HG03571 (cell line): ENCODE measurements at regions not wholly inside any gene's neighbourhood (a gene's known extent, or its start where the extent isn't known, plus 50 kb on each side); places are given as distances from the start of the nearest gene placed in this dataset.
"Not testable (repeated sequence)": the region's sequence is repeated elsewhere in the genome, so short reads cannot be mapped to it uniquely, and the experiment has no call there.

Experiments
- ATAC-seq: cut with Tn5 transposase; IDR thresholded peaks from one replicate; pipeline ENCODE4 v1.9.1; 2021; ENCODE audit not compliant: unreplicated experiment

DNA sequence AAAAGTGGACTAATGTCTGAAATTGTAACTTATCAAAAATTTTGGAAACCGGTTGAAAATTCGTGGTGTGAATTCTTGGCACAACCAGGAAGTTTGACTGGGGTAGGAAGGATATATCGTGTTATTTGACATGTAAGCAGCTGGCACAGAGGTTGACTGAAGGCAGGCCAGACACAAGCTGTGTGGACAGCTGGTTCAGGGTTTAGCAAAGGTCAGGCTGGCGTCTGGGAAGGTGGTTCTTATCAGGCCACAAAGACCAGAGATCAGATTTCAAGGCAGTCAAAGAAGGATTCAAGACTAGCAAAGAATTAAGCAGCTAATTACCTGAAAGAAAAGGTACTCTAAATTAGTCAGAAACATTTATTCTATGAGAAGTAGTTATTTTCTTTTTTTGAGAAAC, 450.2 kb upstream of the MDGA2 start:
- no peak for ATAC-seq

DNA sequence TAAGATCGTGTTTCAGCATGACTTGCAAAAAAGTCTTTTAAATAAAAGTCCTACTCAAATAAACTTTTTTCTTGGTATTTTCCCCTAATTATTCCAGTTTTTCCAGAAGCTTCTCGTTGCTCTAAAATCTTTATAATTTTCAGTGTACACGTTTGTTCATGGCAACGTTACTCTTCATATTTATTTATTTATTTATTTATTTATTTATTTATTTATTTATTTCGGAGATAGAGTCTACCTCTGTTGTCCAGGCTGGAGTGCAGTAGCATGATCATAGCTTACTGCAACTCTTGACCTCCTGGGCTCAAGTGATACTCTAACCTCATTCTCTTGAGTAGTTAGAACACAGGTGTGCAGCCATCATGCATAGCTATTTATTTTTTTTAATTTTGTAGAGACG, 438.3 kb upstream of the MDGA2 start:
- no peak for ATAC-seq

- ATAC-seq: no peak
Observed at GRCh38 chr14:48111151-48111550, 435.7 kb upstream of the MDGA2 start.

- ATAC-seq: no peak
Observed at GRCh38 chr14:48107646-48108045, 432.2 kb upstream of the MDGA2 start.

- no peak for ATAC-seq
Observed at GRCh38 chr14:48096897-48097296, 421.5 kb upstream of the MDGA2 start.

GRCh38 chr14:48086516-48086915, 411.1 kb upstream of the MDGA2 start:
- ATAC-seq: no peak

GRCh38 chr14:48075487-48075886, 400.1 kb upstream of the MDGA2 start:
- no peak for ATAC-seq

GRCh38 chr14:48052973-48053372, 377.6 kb upstream of the MDGA2 start:
- ATAC-seq: no peak

GRCh38 chr14:48035836-48036235, 360.4 kb upstream of the MDGA2 start:
- no peak for ATAC-seq

GRCh38 chr14:48027115-48027514, 351.7 kb upstream of the MDGA2 start:
- ATAC-seq: no peak

GRCh38 chr14:48023881-48024280, 348.5 kb upstream of the MDGA2 start:
- ATAC-seq: no peak

GRCh38 chr14:48011484-48011883, 336.1 kb upstream of the MDGA2 start:
- ATAC-seq: not testable (repeated sequence)

- no peak for ATAC-seq
Observed at GRCh38 chr14:48008646-48009045, 333.2 kb upstream of the MDGA2 start.

DNA sequence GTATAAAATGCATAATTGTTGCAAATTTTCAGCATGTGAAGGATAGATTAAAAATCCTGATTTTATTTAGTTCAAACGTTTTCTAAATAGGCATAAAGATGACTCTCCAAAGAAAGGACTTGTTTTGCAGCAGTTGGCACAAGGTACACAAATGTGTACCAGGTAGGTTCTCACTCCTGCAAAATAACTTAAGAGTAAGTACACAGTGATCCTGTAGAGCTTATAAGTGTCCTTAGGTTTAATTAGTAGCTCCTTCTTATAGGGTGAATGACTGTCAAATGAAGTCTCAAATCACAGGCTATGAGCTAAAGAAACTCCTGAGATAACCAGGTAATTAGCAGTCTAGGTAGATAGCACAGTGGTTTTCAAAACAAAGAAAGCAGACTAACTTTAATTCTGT, 330.6 kb upstream of the MDGA2 start:
- no peak for ATAC-seq

DNA sequence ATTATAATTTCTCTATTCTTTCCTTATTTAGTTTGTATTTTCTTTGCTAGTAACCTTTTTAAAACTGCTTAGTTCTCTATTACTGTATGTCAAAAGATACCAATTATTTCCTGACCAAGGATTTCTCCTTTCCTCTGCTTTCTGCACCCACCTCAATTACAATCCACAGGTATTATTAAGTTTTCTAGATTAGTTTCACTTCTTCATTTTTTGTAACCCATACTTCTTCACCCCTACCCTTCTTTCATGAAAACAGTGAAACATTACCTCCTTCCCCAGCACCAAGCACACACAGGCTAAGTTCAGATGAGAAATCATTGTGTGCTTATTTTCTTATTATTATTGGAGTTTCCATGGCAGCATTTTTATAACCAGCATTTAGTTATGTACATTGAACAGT, 318.5 kb upstream of the MDGA2 start:
- no peak for ATAC-seq

- no peak for ATAC-seq
Observed at GRCh38 chr14:47988175-47988574, 312.8 kb upstream of the MDGA2 start.

DNA sequence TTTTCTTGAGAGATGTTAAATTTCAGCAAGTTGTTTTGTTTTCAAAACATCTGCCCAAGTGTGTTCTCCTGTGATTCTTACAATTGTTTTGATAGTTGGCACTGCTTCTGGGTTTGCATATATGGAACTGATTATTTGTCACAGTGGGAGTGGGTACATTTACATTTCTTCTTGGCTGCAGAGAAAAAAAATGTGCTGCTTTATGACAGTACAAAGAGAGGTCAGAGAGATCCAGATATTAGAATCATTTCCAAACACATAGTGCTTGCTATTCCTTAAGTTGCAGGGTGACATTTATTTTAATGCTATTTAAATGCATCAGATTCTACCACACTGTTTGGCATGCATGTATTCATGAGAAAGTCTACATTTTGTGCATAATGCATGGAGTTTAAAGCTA, 303.5 kb upstream of the MDGA2 start:
- ATAC-seq: no peak

DNA sequence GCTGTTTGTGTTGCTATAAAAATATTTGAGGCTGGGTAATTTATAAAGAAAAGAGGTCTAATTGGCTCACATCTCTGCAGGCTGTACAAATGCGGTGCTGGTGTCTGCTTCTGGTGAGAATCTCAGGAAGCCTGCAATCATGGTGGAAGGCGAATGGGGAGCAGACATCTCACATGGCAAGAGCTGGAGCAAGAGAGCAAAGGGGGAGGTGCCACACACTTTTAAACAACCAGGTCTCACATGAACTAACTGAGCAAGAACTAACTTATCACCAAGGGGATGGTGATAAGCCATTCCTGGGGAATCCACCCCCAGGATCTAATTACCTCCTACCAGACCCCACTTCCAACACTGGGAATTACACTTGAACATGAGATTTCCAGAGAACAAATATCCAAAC, 300.7 kb upstream of the MDGA2 start:
- no peak for ATAC-seq

DNA sequence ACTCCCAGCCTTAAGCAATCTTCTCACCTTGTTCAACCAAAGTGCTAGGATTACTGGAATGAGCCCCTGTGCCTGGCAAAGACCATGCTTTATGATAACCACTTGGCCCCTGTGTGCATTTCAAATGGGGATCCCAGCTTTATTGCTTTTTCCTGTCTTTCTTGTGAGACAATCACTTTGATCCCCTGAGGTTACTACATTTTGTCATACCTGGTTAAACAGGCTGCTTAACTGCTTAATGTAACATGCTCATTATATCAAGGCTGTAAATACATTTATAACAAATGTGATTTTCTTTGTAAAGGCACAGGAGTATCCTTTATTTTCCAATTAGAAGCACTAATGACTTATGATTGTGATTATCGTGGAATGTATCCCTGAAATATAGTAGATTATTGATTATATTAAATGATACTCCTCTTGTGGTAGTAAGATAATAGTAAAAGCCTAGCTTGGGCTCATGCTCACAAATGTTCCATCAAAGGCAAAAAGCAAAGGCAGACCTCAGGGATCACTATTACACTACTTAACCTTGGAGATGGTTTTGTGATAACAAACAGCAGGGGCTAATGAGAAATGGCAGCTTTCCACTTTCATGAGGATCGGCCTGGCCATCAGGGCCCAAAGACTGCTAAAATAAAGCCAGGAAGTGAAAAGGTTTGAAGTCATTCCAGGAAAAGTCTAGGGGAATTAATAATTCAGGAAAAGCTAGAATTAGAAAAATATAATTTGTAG, 290.8 kb upstream of the MDGA2 start:
- no peak for ATAC-seq

- no peak for ATAC-seq
Observed at GRCh38 chr14:47961634-47962033, 286.2 kb upstream of the MDGA2 start.

DNA sequence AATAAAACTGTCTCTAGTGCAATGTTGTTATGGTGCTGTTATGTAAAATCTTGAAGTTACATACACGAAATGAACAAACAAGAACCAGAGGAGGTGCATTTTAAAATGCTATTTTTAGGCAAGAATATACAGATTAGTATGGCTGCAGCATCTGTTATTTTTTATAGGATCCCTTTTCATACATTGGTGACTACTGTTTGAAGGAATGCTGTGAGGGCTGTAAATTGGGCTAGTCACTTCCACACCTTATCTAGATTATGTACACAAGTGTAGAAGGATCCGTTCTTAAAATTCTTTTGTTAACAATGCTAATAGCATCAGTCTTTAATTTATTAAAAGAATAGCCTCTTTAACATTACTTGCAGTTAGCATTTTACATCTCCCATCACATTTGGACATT, 284.3 kb upstream of the MDGA2 start:
- no peak for ATAC-seq

DNA sequence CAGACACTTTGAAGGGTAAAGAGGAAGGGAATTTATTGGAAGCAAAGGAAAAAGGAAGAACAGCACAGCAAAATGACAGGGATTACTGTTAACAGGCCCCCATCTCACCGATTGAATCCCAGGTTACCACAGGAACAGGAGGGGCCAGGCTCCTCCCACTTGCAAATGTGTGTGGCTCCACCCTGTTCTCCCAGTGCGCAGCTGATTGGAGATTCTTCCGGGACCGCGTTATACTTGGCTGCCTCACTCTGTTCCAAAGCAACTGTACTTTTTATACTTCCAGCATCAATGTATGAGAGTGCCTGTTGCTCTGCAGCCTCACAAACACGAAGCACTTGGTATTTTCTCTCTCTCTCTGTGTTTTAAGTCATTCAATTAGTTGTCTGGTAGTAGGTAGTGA, 273.6 kb upstream of the MDGA2 start:
- ATAC-seq: no peak

DNA sequence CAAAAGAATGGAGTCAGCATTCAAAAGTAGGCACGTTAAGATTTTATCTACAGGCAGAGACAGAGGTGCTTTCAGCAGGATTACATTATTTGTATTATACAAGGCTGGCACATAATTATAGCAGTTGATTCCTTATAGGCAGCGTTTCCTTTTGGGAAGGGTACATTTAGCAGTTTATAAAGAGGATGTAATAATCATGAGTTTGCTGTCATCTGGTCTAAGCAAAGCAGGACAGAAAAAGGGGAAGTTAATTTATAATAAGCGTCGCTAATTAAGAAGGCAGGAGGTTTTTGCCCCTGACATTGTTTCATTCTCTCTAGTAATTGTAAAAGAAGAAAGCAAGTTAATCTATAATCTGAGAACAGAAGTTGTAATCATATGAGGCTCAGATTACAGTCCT, 259.9 kb upstream of the MDGA2 start:
- no peak for ATAC-seq
